DMS 273 treated with DMSO at 0.1 percent for 48 hours (cell line): ENCODE measurements at regions not wholly inside any gene's neighbourhood (a gene's known extent, or its start where the extent isn't known, plus 50 kb on each side); places are given as distances from the start of the nearest gene placed in this dataset.

Experiments used
- DNase-seq: peaks from one replicate; lab custom pipeline; 2025; lab: John Stamatoyannopoulos, UW

DNA sequence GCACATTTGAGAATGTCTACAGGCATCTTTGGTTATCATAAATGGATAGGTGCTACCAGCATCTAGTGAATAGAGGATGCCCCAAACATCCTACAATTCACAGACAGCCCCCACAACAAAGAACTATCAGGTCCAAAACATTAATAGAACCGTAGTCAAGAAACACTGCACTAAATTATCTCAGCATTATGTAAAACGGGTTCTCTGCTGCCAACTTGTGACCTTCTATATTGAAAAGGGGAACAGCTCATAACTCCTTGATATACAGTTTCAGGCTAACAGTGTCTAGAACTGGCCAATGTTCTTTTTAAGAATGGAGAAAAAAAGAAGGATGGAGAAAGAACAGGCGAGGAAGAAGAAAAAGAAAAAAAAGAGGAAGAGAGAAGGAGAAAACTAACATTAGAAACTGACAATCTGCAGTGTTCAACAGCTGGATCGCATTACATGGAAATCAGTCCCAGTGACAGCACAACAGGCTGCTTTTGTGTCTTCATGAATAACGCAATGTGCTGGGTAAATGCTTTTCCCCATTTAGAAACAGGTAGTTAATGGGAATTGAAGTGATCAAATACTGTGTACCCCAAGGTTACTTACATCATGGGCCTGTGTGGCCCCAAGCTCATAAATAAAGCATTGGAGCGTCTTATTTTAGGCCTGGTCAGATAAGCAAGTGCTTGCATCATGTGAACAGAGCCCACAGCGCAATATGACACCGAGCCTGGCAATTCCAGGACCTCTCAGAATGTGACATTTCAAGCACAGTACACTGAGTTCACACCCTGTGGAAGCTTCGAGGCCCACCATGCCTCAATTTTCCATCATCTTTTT, 339.5 kb downstream of the DHX15 start:
- DNase-seq = no peak

DNA sequence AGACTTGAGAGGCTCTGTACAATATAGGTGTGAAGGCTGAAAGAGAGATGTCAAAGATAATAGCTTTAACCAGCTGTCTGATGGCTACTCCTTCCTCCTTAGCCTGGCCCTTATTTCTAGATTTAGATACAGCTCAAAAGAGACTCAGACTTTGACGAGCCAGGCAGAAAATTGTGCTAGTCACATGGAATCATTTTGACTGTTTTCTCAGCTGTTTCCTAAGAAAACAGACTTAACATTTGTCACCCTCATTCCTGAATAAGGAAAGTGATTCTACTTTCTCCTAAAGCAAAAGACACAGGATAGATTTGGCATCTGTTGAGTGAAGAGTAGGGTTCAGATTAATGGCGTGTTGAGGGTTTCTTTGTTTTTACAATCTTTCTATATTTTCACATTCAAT, 340.7 kb downstream of the DHX15 start:
- no peak for DNase-seq

DNA sequence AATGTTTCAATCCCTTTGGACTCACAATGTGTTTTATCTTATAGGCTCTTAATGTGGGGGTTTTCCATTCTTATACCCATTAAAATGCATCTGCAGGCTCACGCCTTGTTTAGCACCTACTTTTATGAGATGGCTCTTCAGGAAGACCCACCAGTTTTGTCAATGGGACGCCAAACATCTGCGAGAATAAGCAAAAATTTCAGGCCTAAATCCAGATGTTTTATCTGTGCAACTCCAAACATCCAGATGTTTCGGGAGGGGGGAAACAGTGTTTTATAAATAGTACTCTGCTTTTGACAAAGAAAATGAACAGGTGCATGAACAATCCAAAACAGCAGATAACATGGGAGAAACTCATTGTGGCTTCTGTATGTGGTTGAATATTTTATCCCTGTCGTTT, 342.8 kb downstream of the DHX15 start:
- no peak for DNase-seq

DNA sequence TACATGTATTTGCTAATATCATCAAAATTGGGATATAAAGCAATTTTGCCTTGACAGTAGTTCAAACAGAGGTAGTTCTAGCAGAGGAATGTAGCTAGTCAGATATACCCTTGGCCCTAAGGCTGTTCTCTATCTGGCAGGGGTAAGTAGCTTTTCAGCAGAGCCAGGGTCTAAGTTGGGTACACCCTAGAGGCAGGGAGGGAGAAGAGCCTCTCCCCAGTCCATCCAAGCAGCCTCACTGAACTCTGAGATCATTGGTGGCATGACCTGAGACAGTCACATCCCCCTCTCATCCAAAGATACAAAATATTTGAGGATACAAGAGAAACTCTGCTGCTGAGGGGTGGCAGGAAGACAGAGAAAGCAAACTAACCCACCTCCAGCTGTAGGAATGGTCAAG, 343.7 kb downstream of the DHX15 start:
- DNase-seq = no peak

DNA sequence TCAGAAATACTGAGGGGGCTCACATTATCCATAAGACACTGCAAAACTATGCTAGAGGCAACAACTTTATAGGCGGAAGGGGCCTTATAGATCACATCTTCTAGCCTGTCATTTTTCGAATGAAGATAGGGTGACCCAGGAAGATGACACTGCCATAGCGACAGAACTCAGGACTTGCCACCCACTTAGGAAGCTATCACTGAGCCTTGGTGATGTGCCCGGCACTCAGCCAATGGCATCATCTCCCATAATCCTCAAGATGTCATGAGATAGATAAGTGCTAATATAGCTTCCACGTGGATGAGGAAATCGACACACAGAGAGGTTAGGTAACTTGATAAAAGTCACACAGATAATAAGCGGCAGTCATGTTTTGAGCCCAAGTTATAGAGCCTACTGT, 346.6 kb downstream of the DHX15 start:
- DNase-seq = no peak

DNA sequence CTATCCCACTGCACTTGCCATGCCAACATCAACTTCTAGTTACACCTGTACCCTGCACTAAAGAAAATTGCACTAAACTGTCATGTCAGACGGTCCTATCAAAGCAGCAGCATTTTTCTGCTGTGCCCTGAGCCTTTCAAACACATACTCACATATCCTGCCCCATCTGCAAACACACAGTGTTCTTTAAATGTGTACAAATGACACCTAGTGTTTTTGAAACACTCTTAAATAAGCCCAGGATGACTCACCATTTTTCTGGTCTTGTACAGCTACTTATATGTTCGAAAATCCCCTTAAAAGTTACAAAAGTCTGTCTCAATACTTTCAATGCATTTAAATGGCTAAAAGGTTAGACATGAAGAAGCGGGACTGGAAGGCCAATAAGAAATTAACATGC, 346.7 kb upstream of the PPARGC1A start:
- no peak for DNase-seq

DNA sequence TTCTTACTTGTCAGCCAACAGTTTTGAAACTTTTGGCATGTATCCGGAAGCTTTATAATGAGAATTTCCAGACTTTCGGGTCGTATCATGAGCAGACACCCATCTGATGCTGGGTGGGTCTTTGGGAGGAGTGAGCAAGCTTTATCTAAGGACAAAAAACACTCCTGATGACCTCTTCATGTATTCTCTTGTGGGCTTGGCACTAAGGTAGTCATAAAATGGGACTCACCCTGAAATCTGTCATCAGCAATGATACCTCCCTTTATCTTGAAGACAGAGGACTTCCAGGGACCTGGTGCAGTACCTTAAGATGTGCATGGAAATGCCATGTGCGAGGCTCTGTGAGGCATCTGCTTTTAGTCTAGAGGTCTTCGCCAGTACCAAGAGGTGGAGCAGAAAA, 346.3 kb upstream of the PPARGC1A start:
- DNase-seq = no peak

DNA sequence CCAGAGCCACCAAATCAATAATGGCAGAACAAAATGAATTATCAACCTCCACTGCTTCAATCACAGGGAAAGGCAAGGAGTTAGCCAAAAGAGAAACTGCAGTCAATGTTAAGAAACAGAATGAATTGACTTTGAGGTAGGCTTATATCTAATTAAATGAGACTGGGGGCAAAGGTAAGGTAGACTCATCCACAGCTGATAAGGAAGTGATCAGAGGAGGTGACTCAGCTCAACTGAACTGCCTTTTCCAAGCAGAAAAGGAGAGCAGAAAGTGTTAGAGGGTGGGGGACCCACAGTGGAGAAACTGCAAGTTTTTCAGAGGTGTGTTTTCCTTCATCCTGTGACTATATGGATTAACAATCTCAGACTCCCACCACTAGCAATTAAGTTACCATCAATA, 345.8 kb upstream of the PPARGC1A start:
- no peak for DNase-seq

DNA sequence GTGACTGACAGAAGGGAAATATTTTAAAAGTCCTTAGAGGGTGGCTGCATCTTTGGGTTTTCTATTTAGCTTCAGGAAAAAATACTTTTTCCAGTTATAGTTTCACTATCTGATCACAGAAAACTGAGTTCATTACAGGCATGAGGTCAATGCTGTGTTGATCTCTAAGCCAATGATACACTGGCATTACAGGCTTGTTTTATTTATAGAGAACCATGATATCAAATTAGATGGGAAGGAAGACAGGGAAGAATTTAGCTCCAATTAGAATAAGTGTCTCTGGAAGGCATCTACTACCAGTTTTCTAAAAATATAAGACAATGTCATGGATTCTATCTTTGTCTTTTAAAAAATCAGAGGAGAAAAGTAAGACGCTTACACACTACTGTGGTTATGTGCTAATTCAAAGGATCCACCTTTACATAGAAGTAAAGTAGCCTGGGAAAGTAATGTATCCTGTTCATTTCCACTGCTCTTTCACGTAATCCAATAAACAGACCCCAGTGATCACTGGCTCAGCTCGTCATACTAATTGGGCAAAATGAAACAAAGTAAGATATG, 344.5 kb upstream of the PPARGC1A start:
- no peak for DNase-seq

DNA sequence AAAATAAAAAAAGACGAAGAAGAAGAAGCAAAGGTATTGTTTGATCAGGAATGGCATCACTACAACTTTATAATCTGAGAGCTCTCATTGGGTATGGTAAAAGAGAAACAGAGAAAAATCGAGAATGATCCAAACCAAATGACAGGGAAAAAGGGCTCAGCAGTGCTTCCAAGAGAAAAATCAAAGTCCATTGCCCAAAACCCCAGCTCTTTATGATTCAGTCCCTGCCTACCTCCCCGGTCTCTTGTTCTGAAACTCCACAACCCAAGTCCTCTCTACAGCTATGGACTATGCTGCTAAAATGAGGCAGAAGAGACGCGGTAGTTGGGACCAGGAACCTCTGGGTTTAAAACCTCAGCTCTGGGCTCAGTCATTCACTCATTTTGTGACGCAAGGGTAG, 341.1 kb upstream of the PPARGC1A start:
- DNase-seq = no peak

DNA sequence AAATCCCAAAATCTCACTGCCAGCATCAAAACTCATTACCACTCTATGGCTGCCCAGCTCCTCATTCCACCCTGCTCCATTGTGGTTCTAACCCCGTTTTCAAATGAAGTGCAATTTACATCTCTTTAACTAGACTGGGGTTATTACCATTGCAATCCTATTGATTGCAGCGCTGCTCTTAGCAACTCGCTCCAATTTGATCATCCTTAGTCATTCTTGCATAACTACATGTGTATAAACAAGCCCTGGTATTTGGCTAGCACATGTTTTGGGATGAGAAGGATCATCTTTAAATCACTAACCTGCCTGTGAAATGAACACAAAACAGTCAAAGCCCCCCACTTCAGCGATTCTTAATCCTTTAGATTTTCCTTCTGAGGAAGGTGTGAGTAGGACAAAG, 340.1 kb upstream of the PPARGC1A start:
- DNase-seq = no peak

DNA sequence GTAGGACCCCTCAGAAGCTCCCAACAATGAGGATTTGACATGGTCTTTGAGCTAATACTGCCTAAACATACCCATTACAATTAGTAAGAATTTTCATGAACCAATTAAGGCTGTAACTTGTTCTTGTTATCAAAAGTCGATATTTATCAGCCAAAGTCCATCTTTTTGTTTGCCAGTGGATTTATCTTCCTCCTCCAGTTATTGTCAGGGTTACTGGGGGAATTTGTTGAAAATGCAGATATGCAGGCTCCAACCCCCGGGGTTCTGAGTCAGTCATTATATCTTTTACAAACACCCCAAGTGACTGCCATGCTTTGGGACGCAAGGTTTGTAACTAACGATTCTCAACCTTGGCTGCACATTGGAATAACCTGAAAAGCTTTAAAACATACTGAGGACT, 338.8 kb upstream of the PPARGC1A start:
- no peak for DNase-seq

DNA sequence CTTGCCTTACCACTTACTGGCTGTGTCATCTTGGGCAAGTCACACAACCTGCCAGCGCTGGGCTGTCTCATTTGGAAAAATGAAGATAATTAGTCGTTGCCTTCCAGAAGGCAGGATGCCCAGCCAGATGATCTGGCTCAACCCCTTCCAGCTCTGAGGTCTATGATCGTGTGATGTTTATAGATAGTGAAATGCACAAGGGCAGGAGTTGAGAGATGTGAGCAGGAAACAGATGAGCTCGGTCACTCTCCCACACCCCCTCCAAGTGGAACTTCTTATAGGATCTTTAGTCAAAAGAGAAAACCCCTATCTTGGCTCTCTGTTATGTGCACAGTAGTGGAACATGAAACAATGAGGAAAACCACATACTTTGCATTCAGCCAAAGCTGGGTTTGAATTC, 336.8 kb upstream of the PPARGC1A start:
- DNase-seq = no peak

DNA sequence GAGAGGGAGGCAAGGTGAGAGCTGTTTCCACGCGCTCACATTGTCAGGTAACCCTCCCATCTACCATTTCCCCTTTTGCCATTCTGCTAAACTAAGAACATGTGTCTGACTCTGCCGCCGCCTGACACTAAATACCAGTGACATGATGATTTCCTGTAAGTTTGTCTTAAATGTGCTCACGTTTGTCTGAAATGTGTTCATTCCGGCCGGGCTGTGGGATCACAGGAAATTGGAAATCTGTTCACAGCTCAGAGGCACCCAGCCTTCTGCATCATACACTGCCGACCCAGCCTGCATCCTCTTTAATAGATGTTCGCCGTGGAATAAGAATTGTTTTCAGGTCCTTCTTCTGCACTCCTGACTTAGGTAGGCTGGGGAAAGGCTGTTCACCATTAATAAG, 336.2 kb upstream of the PPARGC1A start:
- no peak for DNase-seq

DNA sequence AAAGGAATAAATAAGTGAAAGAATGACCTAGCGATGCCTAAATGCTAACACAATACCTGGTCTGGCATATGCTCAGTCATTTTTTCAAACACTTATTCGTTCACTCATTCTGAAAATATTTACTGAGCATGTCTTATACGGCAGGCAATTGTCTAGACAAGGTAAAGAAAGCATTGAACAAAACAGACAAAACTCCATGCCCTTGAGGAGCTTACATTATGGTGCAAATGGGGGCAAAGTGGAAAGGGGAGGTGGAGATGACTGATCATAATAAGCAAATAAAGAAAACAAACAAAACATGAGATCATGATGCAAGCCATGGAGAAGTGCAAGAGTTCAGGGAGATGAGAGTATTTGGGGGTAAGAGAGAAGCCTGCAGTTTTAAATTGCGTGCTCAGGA, 334.6 kb upstream of the PPARGC1A start:
- no peak for DNase-seq

DNA sequence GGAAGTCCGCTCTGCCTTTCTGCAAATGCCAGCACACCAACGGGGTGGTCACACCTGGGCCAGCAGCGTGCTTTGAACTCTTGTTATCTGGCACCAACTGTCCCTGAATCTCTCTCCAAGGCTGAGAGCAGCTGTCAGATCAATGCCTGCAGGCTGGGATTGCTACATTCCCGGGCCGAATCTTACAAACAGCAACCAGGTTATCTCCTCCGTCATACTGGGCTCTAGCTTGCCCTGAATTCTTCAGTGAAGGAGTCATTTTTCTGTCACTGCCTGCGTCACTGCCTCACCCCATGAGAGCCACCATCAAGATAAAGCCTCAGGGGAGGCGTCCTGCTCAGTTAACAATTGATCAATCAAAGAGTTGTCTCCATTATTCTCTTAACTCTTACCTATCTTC, 329.4 kb upstream of the PPARGC1A start:
- DNase-seq = no peak

DNA sequence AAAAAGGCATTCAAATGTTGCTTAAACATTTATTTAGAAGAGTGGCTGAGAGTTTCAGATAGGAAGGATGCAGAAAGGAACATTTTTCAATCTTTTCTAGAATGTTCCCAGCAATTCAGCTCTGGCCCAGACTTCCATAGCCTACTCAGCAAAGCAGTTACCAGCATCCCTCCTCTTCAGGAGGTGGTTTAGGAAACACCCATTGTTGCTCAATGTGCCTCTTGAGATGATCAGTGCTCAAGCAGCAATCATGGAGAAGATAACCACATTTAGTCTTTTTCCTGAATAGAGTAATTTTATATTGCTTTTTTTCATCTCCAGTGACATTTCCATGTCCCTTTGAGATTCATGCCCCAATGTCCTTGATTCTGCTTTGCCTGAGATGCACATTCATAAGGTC, 328.7 kb upstream of the PPARGC1A start:
- no peak for DNase-seq

DNA sequence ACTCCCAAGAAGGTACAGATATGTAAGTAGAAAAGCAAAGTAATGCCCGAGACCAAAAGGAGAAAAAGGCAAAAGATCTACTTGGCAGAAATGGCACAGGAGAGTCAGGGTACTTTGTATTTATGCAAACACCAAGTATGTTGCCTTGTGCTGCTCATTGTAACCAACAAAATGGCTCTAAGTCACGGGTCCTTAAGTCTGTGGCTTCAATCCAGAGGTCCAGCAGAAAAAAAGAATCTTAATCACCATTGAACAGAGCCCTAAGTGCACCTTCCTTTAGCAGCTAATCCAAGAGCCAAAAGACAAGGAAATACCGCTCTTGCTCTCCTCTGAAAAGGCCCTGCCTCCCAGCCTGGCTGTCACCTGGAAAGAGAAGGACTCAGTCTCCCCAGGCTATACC, 324.9 kb upstream of the PPARGC1A start:
- no peak for DNase-seq

DNA sequence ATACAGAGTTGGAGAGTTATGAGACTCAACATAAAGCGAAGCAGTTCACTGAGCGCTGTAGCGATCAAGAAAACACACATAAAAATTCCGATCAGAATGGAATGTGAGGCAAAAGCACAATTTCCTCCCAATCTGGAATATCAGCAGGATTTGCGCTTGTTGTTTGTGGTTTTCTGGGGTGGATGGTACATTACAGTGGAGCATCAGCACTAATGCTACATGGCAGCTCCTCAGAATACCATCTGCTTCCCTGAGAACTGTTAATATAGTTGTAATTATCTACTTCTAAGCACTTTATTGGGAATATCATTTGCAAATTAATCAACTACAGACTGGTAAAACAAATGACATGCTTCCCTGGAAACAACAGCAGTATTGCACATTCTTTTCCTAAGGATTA, 324.1 kb upstream of the PPARGC1A start:
- DNase-seq = no peak

DNA sequence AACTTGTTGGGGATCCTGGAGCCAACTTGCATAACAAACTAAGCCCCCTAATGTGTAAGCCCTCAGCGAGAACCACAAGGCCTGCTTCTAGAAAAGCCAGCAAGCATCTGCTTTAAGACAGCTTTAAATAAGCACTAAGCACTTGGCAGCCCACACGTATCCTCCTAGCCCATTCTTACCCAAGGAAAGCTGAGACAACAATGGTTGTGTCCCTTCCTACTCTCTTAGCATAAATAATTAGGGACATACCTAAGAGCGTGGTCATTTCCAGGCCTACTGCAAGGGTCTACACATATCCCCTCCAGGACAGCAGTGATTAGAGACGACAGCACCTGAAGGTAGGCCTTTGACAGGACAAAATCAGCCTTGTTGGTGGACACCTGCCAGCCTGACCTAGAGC, 322.8 kb upstream of the PPARGC1A start:
- no peak for DNase-seq

DNA sequence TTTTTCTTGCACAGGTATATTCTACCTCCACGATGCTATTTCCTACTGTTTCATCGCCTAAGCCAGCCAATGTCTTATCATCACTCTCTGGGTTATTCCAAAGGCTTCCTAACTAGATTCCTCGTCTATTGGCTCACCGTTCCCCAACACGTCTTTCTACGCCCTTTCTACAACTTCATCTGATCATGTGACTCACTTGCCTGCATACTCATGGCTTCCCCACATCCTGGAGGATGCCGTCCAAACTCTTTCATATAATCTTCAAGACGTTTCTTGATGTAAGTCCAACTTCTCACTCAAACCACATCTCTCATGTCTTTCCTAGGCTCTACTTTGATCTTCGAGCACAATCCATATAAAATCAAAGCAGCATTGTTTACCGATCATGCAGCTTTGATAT, 322.0 kb upstream of the PPARGC1A start:
- no peak for DNase-seq

DNA sequence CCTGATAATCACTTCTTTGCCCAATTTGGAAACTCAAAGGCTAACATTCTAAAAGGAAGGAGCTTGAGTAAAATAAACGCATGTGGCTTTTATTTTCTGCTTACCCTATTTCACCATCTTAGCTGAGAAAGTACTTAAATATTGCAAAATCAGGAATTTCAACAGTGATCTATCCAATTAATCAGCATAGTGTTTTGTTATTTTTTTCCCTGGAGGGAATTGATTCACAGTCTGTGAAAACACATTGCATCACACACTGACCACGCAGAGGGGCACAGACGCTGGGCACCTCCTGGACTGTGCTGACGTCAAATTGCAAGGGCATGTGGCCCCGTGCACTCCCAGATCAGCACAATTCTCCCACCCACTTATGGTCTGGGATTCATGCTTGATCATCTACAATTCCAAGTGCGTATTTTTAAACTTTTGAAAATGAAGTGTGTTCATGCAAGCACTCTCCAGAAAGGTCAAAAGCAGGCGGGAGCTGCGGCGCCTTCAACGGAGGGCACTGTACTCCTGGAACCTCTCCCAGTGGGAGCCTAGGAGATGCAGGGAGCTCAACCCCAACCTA, 320.6 kb upstream of the PPARGC1A start:
- no peak for DNase-seq

DNA sequence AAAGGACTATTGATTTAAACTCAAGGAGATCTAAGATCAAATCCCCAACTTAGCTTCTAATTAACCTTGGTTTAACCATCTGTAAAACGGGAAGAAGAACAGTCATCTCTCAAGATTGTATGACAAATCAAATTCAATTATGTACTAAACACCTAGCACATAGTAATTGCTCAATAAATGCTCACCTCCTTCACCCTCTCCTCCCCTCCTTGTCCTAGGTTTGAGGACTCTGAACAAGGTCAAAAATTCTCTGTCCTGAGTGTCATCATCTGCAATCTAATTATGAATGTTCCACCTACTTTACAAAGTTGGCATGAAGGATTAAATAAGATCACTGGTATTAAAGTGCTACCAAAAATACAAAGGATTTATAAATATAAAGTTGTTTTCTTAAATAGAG, 320.1 kb upstream of the PPARGC1A start:
- DNase-seq = no peak

DNA sequence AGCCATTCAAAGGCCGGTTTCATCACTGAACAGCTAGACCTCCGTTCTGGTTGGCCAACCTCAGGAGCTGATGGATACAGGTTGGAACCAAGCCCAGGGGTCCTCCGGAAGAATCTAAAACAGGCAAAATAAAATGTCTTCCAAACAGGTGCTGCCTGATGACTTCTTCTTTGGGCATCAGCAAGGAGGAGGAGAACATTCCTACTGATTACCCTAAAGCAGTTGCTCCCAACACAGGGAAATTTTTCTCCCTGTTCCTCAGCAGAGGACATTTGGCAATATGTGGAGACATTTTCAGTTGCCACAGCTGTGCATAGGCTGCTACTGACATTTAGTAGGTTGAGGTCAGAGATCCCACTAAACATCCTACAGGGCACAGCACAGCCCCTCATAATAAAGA, 319.3 kb upstream of the PPARGC1A start:
- no peak for DNase-seq
